Effector CD4-positive, alpha-beta T cell (primary cell): ENCODE measurements at regions not wholly inside any gene's neighbourhood (a gene's known extent, or its start where the extent isn't known, plus 50 kb on each side); places are given as distances from the start of the nearest gene placed in this dataset.

ENCODE experiments used
- DNase-seq: peaks from one replicate; pipeline ENCODE4 v3.0.0-alpha.2; 2020

DNA sequence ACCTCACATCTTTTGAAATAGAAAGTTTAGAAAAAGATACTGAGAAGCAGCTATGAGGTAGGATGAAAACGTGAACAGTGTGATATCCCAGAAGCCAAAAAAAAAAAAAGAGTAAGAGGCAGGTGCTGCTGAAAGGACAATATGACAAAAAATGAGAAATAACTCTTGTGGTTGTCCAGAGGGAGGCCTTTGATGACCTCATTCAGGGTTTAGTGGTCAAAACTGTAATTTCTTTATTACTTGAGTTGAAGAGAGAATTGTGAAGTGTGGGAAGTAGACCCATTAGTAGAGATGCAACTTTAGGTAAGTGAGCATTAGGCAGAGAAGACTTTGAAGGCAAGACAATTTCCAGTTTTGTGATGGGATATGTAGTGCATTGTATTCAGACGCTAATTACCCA is 1306.3 kb upstream of the ACO1 start:
- DNase-seq, result no peak

DNA sequence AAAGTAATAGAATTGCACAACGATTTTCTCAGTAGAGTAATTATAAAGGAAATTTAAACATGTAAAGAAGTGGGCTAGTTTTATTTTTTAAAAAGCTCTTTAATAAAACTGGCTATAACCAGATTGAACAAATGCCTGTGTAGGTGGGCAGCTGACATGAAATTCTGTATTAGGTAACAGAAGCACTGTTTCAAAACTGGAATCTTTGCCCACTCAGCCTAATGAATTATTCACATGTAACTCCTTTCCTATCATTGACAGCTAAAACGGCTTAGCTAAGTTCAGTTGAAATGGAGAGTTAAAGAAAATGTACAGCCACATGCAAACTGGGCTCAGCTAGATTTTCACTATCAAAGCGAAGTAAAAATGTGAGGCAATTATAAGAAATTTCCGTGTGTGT is 1300.1 kb upstream of the ACO1 start:
- DNase-seq, result no peak

DNA sequence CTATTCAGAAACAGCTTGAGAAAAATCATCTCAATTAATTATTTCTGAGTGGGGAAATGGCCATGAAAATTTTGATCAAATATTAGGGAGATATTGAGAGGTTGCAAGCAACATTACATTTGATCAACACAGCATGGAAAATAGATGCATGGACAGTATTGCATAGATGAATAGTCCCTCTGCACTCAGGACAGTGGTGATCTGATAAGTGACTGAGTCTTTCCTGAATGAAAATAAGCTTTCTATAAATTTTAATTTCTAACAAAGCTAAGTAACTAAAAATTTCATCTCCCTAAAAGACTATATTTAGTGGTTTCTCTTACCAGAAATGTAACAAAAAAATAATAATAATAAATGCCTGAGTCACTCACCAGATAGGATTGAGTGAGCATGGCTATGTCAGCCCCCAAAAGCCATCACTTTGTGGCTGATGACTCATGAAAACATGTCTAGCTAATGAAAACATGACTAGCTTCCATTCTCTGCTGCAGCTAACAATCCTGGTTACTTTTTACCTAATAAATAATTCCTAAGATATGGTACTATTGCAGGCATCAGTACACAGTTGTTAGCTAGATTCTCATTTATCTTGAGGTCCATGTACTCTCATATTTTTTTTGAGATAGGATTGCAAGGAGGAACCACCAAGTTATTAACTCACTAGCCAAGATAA is 1294.8 kb upstream of the ACO1 start:
- DNase-seq, result no peak

DNA sequence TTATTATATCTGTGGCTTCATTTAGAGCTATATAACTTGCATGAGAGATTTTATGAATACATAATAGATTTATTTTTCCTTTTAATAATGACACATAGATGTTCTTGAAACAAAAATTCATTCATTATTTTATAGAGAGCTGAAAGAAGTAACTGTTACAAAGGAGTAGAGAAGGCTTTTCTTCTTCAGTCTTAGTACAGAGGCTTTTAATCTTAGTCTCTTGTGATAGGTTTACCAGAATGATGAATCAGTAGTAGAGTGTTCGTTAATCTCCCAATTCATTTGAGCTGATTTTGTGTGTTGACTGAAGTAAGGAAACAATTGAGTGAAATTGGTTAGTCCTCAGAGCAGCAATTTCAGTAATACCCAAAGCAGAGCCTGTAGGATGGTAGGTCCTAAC is 1284.1 kb upstream of the ACO1 start:
- DNase-seq, result no peak

DNA sequence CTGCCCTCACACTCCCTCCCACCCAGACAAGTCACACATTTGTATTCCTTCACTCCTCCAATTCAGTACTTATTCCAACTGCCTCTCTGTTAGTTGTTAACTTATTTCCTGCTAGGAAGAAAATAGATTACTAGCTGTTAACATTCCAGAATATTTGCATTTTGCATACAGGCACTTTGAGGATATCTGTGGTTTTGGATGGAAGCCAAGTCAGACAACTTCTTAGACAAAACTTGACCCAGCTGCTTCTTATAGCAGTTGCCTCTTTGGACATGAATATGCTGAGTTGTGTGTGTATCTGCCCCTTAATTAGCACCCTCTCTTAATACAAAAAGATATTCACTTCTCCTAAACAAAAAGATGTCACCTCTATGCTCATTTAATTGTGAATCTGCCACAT is 1280.6 kb upstream of the ACO1 start:
- no peak for DNase-seq

DNA sequence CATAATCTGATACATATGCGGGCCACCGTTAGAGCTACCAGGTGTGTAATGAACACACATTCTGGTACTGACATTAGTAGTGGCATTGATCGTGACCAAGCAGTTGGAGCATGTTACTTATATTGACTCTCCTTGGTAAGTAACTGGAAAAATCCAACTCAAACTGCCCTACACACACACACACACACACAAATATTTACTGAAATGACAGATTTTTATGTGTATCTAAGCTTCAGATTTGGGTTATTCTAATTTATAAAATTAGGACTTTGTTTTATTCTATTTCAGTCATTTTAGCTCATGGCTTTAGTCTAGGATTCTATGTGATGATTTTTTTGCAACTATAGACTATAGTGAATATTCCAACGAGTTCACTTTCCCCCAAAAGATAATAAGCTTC is 1280.2 kb upstream of the ACO1 start:
- DNase-seq, result no peak

- DNase-seq, result no peak
Measured at GRCh38 chr9:31112491-31112890, 1272.0 kb upstream of the ACO1 start.

DNA sequence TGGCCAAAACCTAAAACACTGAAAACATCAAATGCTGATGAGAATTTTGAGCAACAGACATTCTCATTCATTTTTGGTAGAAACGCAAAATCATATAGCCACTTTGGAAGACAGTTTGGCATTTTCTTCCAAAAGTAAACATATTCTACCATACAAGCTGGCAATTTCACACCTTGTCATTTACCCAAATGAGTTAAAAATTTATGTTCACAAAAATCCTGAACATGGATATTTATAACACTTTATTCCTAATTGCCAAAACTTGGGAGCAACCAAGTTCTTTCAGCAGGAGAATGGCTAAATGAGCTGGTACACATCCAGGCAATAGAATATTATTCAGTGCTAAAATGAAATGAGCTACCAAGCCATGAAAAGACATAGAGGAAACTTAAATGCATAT is 1270.1 kb upstream of the ACO1 start:
- no peak for DNase-seq

DNA sequence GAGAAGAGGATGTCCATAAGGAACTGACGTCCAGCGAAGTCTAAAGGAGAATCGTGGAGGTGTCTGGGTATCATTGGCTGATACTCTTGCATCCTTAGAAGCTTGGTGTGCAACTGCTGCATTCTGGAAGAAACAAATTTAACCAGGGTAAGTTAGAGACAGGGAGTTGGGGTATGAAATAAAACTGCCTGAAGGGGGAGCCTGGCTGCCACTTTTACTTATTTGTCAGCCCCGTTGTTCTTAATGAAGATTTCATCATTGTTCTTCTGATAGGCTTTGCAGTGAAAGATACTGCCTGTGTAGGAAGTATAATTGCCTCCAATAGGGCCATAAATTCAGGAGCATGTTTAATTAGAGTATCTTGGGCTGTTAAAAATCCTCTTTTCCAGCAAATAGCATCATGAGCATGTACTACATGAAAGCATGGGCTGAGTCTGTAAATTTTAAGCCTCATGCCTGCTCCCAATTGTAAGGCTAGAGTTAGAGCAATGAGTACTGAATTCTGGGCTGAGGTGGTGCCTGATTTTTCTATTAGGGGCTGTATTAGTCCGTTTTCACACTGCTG is 1264.5 kb upstream of the ACO1 start:
- DNase-seq, result peak; percentile 18

GRCh38 chr9:31124389-31124788 is 1260.1 kb upstream of the ACO1 start:
- DNase-seq, result no peak

DNA sequence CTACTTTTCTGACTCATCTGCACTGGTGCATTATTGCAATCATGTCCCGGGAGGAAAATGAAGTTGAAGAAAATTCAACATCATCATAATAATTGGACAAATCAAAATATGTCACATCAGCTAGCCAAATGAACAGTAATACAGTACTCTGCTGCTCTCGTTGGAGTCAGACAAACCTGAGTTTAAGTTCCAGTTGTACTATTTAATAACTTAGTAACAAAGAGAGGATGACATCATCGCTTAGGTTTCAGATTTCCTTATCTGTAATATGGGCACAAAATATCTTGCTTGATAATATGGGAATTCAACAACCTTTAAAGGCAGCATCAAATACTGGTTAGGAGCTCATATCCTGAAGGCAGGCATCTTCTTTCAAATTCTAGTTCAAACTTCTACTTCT is 1248.9 kb upstream of the ACO1 start:
- DNase-seq, result no peak

DNA sequence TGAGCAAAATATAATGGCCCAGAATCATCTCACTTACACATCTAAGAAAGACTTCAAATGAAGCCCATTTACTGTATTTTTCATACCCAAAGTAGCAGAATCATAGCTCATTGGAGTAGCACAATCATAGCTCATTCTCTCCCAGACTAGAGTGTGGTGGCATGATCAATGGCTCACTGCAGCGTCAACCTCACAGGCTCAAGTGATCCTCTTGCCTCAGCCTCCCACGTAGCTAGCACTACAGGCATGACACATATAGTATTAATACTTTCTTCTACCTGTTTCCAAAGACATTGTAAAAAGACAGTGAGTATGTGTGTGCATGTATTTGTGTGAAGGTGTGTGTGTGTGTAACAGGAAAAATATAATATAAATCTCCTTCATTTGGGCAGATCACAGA is 1247.9 kb upstream of the ACO1 start:
- DNase-seq, result no peak

- no peak for DNase-seq
Measured at GRCh38 chr9:31137176-31138160, 1247.0 kb upstream of the ACO1 start.

GRCh38 chr9:31140316-31140715 is 1244.1 kb upstream of the ACO1 start:
- DNase-seq, result no peak

- no peak for DNase-seq
Measured at GRCh38 chr9:31142456-31142855, 1242.0 kb upstream of the ACO1 start.

GRCh38 chr9:31144614-31145013 is 1239.8 kb upstream of the ACO1 start:
- DNase-seq, result no peak

GRCh38 chr9:31146485-31147166 is 1237.8 kb upstream of the ACO1 start:
- DNase-seq, result no peak

GRCh38 chr9:31153250-31153840 is 1231.1 kb upstream of the ACO1 start:
- no peak for DNase-seq

DNA sequence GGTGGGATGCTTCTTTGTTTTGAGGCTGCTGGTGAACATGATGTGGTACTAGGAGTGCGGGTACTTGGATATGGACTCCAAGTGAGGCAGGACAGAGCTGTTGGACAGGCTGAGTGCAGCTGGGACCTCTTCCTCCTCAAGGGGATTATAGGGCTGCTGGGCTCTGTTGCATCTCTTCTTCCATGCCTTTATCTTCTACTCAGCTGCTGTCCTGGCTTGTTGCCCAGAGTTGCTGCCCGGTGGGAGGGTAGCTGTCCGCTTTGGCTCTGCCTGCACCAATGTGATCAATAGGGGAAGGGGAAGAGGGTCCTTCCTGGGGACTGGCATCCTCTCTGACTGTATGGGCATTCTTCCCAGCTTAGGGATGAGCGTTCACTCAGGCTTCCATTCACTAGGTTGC is 1217.9 kb upstream of the ACO1 start:
- no peak for DNase-seq

GRCh38 chr9:31168161-31168560 is 1216.3 kb upstream of the ACO1 start:
- DNase-seq, result no peak

DNA sequence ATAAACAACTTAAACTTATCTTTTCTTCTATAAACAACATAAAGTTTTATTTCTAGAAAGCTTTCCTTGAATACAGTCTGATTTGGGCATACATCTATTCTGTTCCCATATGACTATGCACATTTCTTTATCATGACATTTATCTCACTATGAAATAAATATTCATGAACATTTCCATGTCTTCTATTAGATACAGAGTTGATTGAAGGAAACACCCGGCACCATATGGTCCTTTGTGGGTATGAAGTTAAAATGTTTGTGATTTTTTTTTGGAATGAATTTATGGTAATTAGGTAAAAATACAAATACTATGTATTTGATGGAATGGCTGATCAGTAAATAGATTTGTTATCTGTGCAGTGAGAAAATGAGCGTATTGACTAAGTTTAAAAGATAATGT is 1209.8 kb upstream of the ACO1 start:
- no peak for DNase-seq

- DNase-seq, result no peak
Measured at GRCh38 chr9:31183866-31184265, 1200.6 kb upstream of the ACO1 start.

- DNase-seq, result no peak
Measured at GRCh38 chr9:31185831-31186230, 1198.6 kb upstream of the ACO1 start.
